Neutrophil (primary cell): ENCODE measurements at regions not wholly inside any gene's neighbourhood (a gene's known extent, or its start where the extent isn't known, plus 50 kb on each side); places are given as distances from the start of the nearest gene placed in this dataset.

Source experiments
- H3K27ac ChIP-seq: fragments of 200-600 bp; sonication (generic); 2 replicates; pipeline ENCODE4 v1.5.1; 2016; ENCODE audit warnings: mild to moderate bottlenecking, moderate library complexity
- H3K27me3 ChIP-seq: fragments of 200-600 bp; sonication (generic); 2 replicates; pipeline ENCODE4 v1.6.0; 2016; ENCODE audit warnings: mild to moderate bottlenecking
- H3K36me3 ChIP-seq: fragments of 200-600 bp; sonication (generic); 2 replicates; pipeline ENCODE4 v1.5.1; 2017
- H3K4me1 ChIP-seq, 2 experiments: fragments of 200-600 bp in 1 of 2; sonication (generic) in 1 of 2; 1 replicate in 1 of 2; 2 replicates in 1 of 2; pipeline versions ENCODE4 v1.5.1 to v1.6.1; 2013 to 2016; ENCODE audit warnings: low read depth in 1 of 2, low read length in 1 of 2, mild to moderate bottlenecking in 1 of 2, moderate library complexity in 1 of 2; ENCODE audit not compliant: control insufficient read depth in 1 of 2, insufficient read depth in 1 of 2
- H3K4me3 ChIP-seq, 2 experiments: fragments of 200-600 bp in 1 of 2; sonication (generic) in 1 of 2; 1 replicate in 1 of 2; 2 replicates in 1 of 2; pipeline ENCODE4 v1.5.1; 2013 to 2016; ENCODE audit warnings: low read depth in 1 of 2, low read length in 1 of 2, mild to moderate bottlenecking in 1 of 2, moderate library complexity in 1 of 2
- H3K9me3 ChIP-seq: fragments of 200-600 bp; sonication (generic); 2 replicates; pipeline ENCODE4 v1.5.1; 2016
- CTCF ChIP-seq: fragments of 200-600 bp; sonication (generic); IDR thresholded peaks from 2 replicates; pipeline ENCODE4 v1.5.1; 2016; ENCODE audit warnings: antibody characterized with exemption

DNA sequence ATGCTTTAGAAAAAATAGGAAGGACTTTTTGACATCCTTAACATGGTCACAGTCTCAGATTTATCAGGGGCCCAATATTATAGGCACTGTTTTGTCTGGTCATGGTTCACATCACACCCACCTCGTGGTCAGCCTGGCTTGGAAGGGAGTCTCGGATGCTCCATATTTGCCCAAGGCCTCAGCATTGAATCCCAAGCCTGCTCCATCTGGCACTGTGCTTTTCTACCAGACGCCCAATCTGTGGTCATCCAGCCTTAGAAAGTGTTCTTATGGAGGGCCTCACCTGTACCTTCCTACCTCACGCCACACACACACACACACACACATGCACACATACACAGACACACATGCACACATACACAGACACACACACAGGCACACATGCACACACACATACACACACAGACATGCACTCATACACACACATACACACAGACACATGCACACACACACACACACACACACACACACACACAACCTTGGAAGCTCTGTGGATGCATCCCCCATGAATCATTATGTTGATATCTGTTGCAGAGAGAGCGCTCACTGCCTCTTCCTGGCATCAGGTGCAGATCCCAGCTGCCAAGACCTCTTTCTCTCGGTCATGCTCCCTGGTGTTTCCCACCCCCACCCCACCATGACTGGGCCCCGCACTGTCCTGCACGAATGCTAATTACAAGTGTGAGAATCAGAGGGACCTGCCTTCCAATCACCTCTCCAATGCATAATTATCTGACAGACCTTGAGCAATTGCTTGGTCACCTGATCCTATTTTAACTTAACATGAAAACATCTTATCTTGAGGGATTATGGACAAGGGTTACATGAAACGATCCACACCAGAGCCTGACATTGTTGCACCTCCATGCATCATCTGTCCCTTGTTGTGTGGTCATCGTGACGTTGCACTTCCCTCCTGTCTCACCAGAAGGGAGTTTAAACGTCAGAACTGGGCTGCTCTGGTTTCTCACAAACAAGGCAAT is 122.7 kb upstream of the TMEM72 start:
- H3K4me1 ChIP-seq: no peaks in the 10 kb centered on the region
- no peaks in the 10 kb centered on the region for H3K36me3 ChIP-seq
- H3K27ac ChIP-seq: no peak overlapping the region
- H3K4me3 ChIP-seq: no peak overlapping the region
- no peaks in the 10 kb centered on the region for H3K9me3 ChIP-seq
- H3K27me3 ChIP-seq: no peaks in the 10 kb centered on the region
- no peak for TF ChIP-seq CTCF

DNA sequence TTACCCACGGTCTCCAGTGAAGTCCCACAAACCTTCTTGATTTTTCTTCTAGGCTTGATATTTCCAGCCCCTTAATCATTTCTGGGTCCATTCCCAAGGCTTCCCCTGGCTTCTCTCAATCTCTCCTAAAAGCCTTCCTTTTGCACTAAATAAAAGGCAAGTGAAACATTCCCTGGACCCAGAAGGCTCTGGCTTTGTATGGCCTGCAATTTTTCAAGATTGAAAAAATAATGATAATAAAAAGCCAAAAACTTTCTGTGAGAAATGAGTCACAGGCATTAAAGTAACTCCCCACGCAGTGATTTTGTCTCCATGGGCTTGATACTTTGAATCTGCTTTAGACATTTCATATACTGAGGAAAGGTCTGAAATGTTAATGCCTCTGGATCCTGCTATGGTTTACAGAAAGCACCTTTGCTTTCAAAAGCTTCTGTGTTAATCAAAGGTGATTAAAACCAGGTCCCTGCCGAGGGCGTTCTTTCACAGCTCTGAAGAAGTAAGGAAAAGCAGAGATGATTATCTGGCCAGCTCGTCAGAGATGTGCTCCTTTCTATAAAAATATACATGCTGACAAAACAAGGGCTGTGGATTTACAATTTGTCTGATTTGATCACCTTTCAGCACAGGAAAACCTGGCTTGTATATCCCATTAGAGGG is 118.9 kb upstream of the TMEM72 start:
- H3K4me1 ChIP-seq: no peaks in the 10 kb centered on the region
- no peaks in the 10 kb centered on the region for H3K9me3 ChIP-seq
- no peaks in the 10 kb centered on the region for H3K27me3 ChIP-seq
- no peak overlapping the region for H3K4me3 ChIP-seq
- TF ChIP-seq CTCF: no peak
- no peaks in the 10 kb centered on the region for H3K36me3 ChIP-seq
- H3K27ac ChIP-seq: no peak overlapping the region

GRCh38 chr10:44799966-44800365 is 111.2 kb upstream of the TMEM72 start:
- Histone ChIP-seq H3K27me3 (peaks cover 4% of the 10 kb centered on the region), H3K27ac (no peak overlapping the region), H3K36me3 (no peaks in the 10 kb centered on the region), H3K4me1 (no peaks in the 10 kb centered on the region), H3K9me3 (no peaks in the 10 kb centered on the region), H3K4me3 (no peak overlapping the region)
- no peak for TF ChIP-seq CTCF

GRCh38 chr10:44801383-44802327 is 109.5 kb upstream of the TMEM72 start:
- H3K27me3 ChIP-seq: peaks cover 4% of the 10 kb centered on the region
- H3K27ac ChIP-seq: no peak overlapping the region
- no peak overlapping the region for H3K4me3 ChIP-seq
- no peaks in the 10 kb centered on the region for H3K36me3 ChIP-seq
- no peaks in the 10 kb centered on the region for H3K9me3 ChIP-seq
- no peak for TF ChIP-seq CTCF
- no peaks in the 10 kb centered on the region for H3K4me1 ChIP-seq

GRCh38 chr10:44803862-44804261 is 107.3 kb upstream of the TMEM72 start:
- no peaks in the 10 kb centered on the region for H3K36me3 ChIP-seq
- H3K9me3 ChIP-seq: no peaks in the 10 kb centered on the region
- peaks cover under 1% of the 10 kb centered on the region for H3K27me3 ChIP-seq
- no peak for TF ChIP-seq CTCF
- no peak overlapping the region for H3K4me3 ChIP-seq
- H3K4me1 ChIP-seq: no peaks in the 10 kb centered on the region
- no peak overlapping the region for H3K27ac ChIP-seq
